ENCODE measurements at regions not wholly inside any gene's neighbourhood (a gene's known extent, or its start where the extent isn't known, plus 50 kb on each side); places are given as distances from the start of the nearest gene placed in this dataset.

- DNase-seq = no peak
- Histone ChIP-seq H3K9me3 (ENCODE audit: control insufficient read depth, low read depth, low read length) (no peaks in the 10 kb centered on the region), H3K4me3 (ENCODE audit: low read length) (no peak overlapping the region), H3K27ac (ENCODE audit: low read length) (no peak overlapping the region), H3K36me3 (ENCODE audit: control insufficient read depth, insufficient read depth, low read length) (no peaks in the 10 kb centered on the region), H3K27me3 (ENCODE audit: control insufficient read depth, insufficient read depth, low read length) (no peaks in the 10 kb centered on the region), H3K4me1 (ENCODE audit: control insufficient read depth, insufficient read depth, low read length) (no peaks in the 10 kb centered on the region)
These were observed 143.3 kb upstream of the TNPO1 start for GRCh38 chr5:72673180-72673579.

- no CpG with 5 or more reads among the region's 1 CpG for WGBS (ENCODE audit: insufficient coverage, low lambda C conversion rate)
- H3K4me1 ChIP-seq (ENCODE audit: control insufficient read depth, insufficient read depth, low read length) = no peaks in the 10 kb centered on the region
- no peak overlapping the region for H3K27ac ChIP-seq (ENCODE audit: low read length)
- no peak overlapping the region for H3K4me3 ChIP-seq (ENCODE audit: low read length)
- peaks cover 3% of the 10 kb centered on the region for H3K27me3 ChIP-seq (ENCODE audit: control insufficient read depth, insufficient read depth, low read length)
- no peaks in the 10 kb centered on the region for H3K36me3 ChIP-seq (ENCODE audit: control insufficient read depth, insufficient read depth, low read length)
- H3K9me3 ChIP-seq (ENCODE audit: control insufficient read depth, low read depth, low read length) = no peaks in the 10 kb centered on the region
- DNase-seq = no peak
These were observed 148.8 kb upstream of the TNPO1 start for GRCh38 chr5:72667708-72668107.

DNA sequence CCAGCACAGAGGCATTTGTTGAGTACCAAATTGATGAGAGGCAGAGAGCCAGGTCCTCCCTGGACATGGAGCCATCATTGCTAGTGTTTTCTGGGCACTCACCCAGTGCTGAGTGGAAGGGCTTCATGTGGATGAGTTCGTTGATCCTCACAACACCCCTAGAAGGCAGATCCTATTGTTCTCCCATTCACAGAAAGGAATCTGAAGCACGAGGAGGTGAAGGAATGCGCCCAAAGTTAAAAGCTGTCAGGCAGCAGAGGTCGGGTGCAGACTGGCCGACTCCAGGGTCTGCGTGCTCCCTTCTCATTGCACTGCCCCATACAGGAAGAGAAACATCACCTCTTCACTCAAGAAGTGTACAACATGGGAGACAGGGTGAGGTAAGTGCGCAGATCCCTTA is 153.5 kb upstream of the TNPO1 start:
- Histone ChIP-seq H3K27me3 (ENCODE audit: control insufficient read depth, insufficient read depth, low read length) (peaks cover 12% of the 10 kb centered on the region), H3K27ac (ENCODE audit: low read length) (no peak overlapping the region), H3K4me3 (ENCODE audit: low read length) (no peak overlapping the region), H3K4me1 (ENCODE audit: control insufficient read depth, insufficient read depth, low read length) (no peaks in the 10 kb centered on the region), H3K9me3 (ENCODE audit: control insufficient read depth, low read depth, low read length) (no peaks in the 10 kb centered on the region), H3K36me3 (ENCODE audit: control insufficient read depth, insufficient read depth, low read length) (no peaks in the 10 kb centered on the region)
- no CpG with 5 or more reads among the region's 7 CpGs for WGBS (ENCODE audit: insufficient coverage, low lambda C conversion rate)
- DNase-seq = no peak

- WGBS (ENCODE audit: insufficient coverage, low lambda C conversion rate) = 100% methylated on average over 1 of the region's 3 CpGs
- Histone ChIP-seq H3K4me1 (ENCODE audit: control insufficient read depth, insufficient read depth, low read length) (no peaks in the 10 kb centered on the region), H3K9me3 (ENCODE audit: control insufficient read depth, low read depth, low read length) (no peaks in the 10 kb centered on the region), H3K4me3 (ENCODE audit: low read length) (no peak overlapping the region), H3K27ac (ENCODE audit: low read length) (no peak overlapping the region), H3K27me3 (ENCODE audit: control insufficient read depth, insufficient read depth, low read length) (peaks cover 12% of the 10 kb centered on the region), H3K36me3 (ENCODE audit: control insufficient read depth, insufficient read depth, low read length) (no peaks in the 10 kb centered on the region)
- no peak for DNase-seq
These were observed 154.2 kb upstream of the TNPO1 start for GRCh38 chr5:72662305-72662704.

- peaks cover 12% of the 10 kb centered on the region for H3K27me3 ChIP-seq (ENCODE audit: control insufficient read depth, insufficient read depth, low read length)
- no peak overlapping the region for H3K4me3 ChIP-seq (ENCODE audit: low read length)
- no peaks in the 10 kb centered on the region for H3K9me3 ChIP-seq (ENCODE audit: control insufficient read depth, low read depth, low read length)
- no peak for DNase-seq
- no peaks in the 10 kb centered on the region for H3K4me1 ChIP-seq (ENCODE audit: control insufficient read depth, insufficient read depth, low read length)
- no peaks in the 10 kb centered on the region for H3K36me3 ChIP-seq (ENCODE audit: control insufficient read depth, insufficient read depth, low read length)
- WGBS (ENCODE audit: insufficient coverage, low lambda C conversion rate) = 100% methylated on average over 1 of the region's 2 CpGs
- H3K27ac ChIP-seq (ENCODE audit: low read length) = no peak overlapping the region
These were observed 154.2 kb upstream of the ZNF366 start for GRCh38 chr5:72661405-72661804.

GRCh38 chr5:72659726-72660125 is 152.5 kb upstream of the ZNF366 start:
- Histone ChIP-seq H3K36me3 (ENCODE audit: control insufficient read depth, insufficient read depth, low read length) (no peaks in the 10 kb centered on the region), H3K27ac (ENCODE audit: low read length) (no peak overlapping the region), H3K27me3 (ENCODE audit: control insufficient read depth, insufficient read depth, low read length) (peaks cover 12% of the 10 kb centered on the region), H3K4me3 (ENCODE audit: low read length) (no peak overlapping the region), H3K9me3 (ENCODE audit: control insufficient read depth, low read depth, low read length) (no peaks in the 10 kb centered on the region), H3K4me1 (ENCODE audit: control insufficient read depth, insufficient read depth, low read length) (no peaks in the 10 kb centered on the region)
- WGBS (ENCODE audit: insufficient coverage, low lambda C conversion rate) = no CpG with 5 or more reads among the region's 4 CpGs
- no peak for DNase-seq

- Histone ChIP-seq H3K27me3 (ENCODE audit: control insufficient read depth, insufficient read depth, low read length) (peaks cover 12% of the 10 kb centered on the region), H3K9me3 (ENCODE audit: control insufficient read depth, low read depth, low read length) (no peaks in the 10 kb centered on the region), H3K27ac (ENCODE audit: low read length) (no peak overlapping the region), H3K4me1 (ENCODE audit: control insufficient read depth, insufficient read depth, low read length) (no peaks in the 10 kb centered on the region), H3K36me3 (ENCODE audit: control insufficient read depth, insufficient read depth, low read length) (no peaks in the 10 kb centered on the region), H3K4me3 (ENCODE audit: low read length) (no peak overlapping the region)
- no peak for DNase-seq
- 100% methylated on average over 2 of the region's 4 CpGs for WGBS (ENCODE audit: insufficient coverage, low lambda C conversion rate)
These were observed 151.7 kb upstream of the ZNF366 start for GRCh38 chr5:72658761-72659540.

GRCh38 chr5:72658161-72658560 is 151.0 kb upstream of the ZNF366 start:
- peaks cover 12% of the 10 kb centered on the region for H3K27me3 ChIP-seq (ENCODE audit: control insufficient read depth, insufficient read depth, low read length)
- WGBS (ENCODE audit: insufficient coverage, low lambda C conversion rate) = no CpG with 5 or more reads among the region's 3 CpGs
- H3K27ac ChIP-seq (ENCODE audit: low read length) = no peak overlapping the region

GRCh38 chr5:72656756-72657513 is 149.7 kb upstream of the ZNF366 start:
- no peak overlapping the region for H3K4me3 ChIP-seq (ENCODE audit: low read length)
- WGBS (ENCODE audit: insufficient coverage, low lambda C conversion rate) = no CpG with 5 or more reads among the region's 2 CpGs
- no peak for DNase-seq
- peaks cover 4% of the 10 kb centered on the region for H3K27me3 ChIP-seq (ENCODE audit: control insufficient read depth, insufficient read depth, low read length)
- H3K9me3 ChIP-seq (ENCODE audit: control insufficient read depth, low read depth, low read length) = no peaks in the 10 kb centered on the region
- H3K36me3 ChIP-seq (ENCODE audit: control insufficient read depth, insufficient read depth, low read length) = no peaks in the 10 kb centered on the region
- no peaks in the 10 kb centered on the region for H3K4me1 ChIP-seq (ENCODE audit: control insufficient read depth, insufficient read depth, low read length)
- H3K27ac ChIP-seq (ENCODE audit: low read length) = no peak overlapping the region

More at GRCh38 chr5:72658161-72658560, 151.0 kb upstream of the ZNF366 start:
- no peaks in the 10 kb centered on the region for H3K36me3 ChIP-seq (ENCODE audit: control insufficient read depth, insufficient read depth, low read length)
- no peak for DNase-seq
- no peaks in the 10 kb centered on the region for H3K4me1 ChIP-seq (ENCODE audit: control insufficient read depth, insufficient read depth, low read length)
- no peaks in the 10 kb centered on the region for H3K9me3 ChIP-seq (ENCODE audit: control insufficient read depth, low read depth, low read length)
- H3K4me3 ChIP-seq (ENCODE audit: low read length) = no peak overlapping the region

DNA sequence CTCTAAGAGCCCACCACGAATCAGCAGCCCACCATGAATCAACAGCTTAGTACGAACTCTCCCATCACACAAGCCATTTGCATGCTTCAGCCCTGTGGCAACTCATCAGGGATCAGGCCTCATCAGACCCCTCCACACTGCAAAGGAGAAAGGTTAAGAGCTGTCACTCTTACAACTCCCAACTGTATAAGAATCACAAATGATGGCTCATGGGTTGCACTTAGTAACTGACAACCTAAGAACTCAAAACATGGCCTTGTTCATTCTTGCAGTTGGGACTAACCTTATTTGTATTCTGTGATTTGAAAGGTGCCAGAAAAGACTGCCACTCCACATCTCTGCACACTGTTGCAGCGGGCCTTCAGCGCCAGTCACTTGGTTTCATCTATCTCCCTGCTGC is 149.1 kb upstream of the ZNF366 start:
- no peak for DNase-seq
- no peaks in the 10 kb centered on the region for H3K4me1 ChIP-seq (ENCODE audit: control insufficient read depth, insufficient read depth, low read length)
- no peak overlapping the region for H3K4me3 ChIP-seq (ENCODE audit: low read length)
- H3K27ac ChIP-seq (ENCODE audit: low read length) = no peak overlapping the region
- H3K36me3 ChIP-seq (ENCODE audit: control insufficient read depth, insufficient read depth, low read length) = no peaks in the 10 kb centered on the region
- no CpG with 5 or more reads among the region's 4 CpGs for WGBS (ENCODE audit: insufficient coverage, low lambda C conversion rate)
- no peaks in the 10 kb centered on the region for H3K9me3 ChIP-seq (ENCODE audit: control insufficient read depth, low read depth, low read length)
- H3K27me3 ChIP-seq (ENCODE audit: control insufficient read depth, insufficient read depth, low read length) = peaks cover 6% of the 10 kb centered on the region
